ENCODE measurements at regions not wholly inside any gene's neighbourhood (a gene's known extent, or its start where the extent isn't known, plus 50 kb on each side); places are given as distances from the start of the nearest gene placed in this dataset.

DNA sequence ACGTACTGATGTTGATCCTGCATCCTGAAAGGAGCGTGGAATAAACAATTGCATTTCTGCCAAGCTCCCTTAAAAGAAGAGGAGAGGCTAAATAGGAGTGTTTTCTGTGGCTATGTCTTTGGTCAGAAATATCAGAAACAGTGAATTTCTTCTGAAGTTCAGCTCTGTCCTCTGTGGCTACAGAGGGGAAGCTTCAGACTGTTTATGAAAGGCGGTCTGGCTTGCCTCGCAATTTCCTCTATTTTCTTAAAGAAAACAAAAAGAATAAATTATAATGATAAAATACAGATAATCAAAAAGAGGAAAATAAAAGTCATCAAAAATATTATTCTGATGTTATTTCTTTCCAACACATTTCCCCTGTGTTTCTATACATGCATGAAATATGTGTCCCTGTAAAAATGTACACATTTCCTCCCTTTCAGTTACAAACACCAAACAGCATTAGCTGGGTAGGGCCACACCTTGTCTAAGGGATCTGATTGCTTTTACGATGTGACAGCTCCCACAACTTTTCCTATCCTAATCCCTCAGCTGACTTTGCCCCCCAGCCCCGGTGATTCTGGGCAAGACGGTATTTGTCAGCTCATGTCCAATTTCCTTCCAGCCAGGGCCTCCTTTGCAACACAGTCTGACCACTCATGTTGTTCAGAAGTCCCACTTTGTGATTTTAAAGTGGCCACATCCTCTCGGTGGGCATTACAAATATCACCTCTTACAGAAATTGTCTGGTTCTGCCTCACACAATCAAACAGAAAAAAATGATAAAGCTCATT lies 439.0 kb downstream of the HS3ST3B1 start:
- H3K27me3 ChIP-seq: no peaks in the 10 kb centered on the region
- in situ Hi-C loops (cut with MboI; ENCODE audit: low sequenced_read_pairs in 4 of 4) (no loop called here), intact Hi-C loops (cut with DNase I; ENCODE audit: low total_unique reads) (no loop called here)
- H3K27ac ChIP-seq: no peak overlapping the region
- ATAC-seq: no peak
- H3K4me3 ChIP-seq: no peak overlapping the region
- no peaks in the 10 kb centered on the region for H3K36me3 ChIP-seq
- TF ChIP-seq CTCF (IDR thresholded peaks at IDR 0.05 in 4 of 5, conservative IDR thresholded peaks at IDR 0.05 in 1 of 5) (no peak), POLR2A (IDR thresholded peaks at IDR 0.05) (no peak)
- no peak for DNase-seq
- no peaks in the 10 kb centered on the region for H3K4me1 ChIP-seq
- H3K9me3 ChIP-seq: no peaks in the 10 kb centered on the region

GRCh38 chr17:14738652-14738988 lies 437.7 kb downstream of the HS3ST3B1 start:
- intact Hi-C loops (cut with DNase I; ENCODE audit: low total_unique reads): no loop called here
- Histone ChIP-seq H3K9me3 (no peaks in the 10 kb centered on the region), H3K4me3 (no peak overlapping the region), H3K27me3 (no peaks in the 10 kb centered on the region), H3K36me3 (no peaks in the 10 kb centered on the region), H3K27ac (peak overlapping the region in 2 of 4 donors; percentile 45 to 58), H3K4me1 (no peaks in the 10 kb centered on the region)
- TF ChIP-seq CTCF (IDR thresholded peaks at IDR 0.05 in 4 of 5, conservative IDR thresholded peaks at IDR 0.05 in 1 of 5) (no peak), POLR2A (IDR thresholded peaks at IDR 0.05) (no peak)
- ATAC-seq (no peak), DNase-seq (no peak)
- in situ Hi-C loops (cut with MboI; ENCODE audit: low sequenced_read_pairs in 4 of 4): no loop called here

DNA sequence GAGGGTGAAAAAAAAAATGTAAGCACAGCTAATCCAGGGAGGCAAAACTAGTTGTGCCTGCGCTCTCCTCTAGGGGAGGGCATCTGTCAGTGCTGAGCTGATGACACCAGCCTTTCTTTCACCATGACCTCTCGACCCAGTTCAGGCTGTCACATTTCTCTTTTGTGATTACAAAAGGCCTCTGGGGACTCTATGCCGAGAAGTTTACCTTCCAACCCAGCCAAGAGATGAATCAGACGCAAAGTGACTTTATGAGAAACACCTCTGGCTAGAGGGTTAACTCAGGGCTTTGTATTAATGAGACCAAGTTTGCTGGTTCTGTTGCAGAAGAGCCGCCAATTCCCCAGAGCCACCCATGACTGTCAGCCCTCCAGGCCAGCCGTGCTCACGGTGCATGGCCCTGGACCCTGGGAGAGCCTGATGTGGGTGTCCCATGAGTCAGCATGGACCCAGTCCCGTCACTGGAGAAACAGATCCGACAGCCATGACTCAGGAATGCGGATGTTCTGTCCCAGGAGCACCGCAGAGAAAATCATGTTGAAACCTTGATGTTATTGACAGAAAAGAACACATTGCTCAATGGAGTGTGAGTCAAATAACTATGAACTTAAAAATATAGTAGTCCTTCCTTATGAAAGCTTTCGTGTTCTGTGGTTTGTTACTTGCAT lies 437.2 kb downstream of the HS3ST3B1 start:
- Histone ChIP-seq H3K27ac (peak overlapping the region in 2 of 4 donors; percentile 18 to 58), H3K4me1 (no peaks in the 10 kb centered on the region), H3K9me3 (no peaks in the 10 kb centered on the region), H3K36me3 (no peaks in the 10 kb centered on the region), H3K4me3 (no peak overlapping the region), H3K27me3 (no peaks in the 10 kb centered on the region)
- TF ChIP-seq POLR2A (IDR thresholded peaks at IDR 0.05) (no peak), CTCF (IDR thresholded peaks at IDR 0.05 in 4 of 5, conservative IDR thresholded peaks at IDR 0.05 in 1 of 5) (peak in 1 of 5 experiments; percentile 19)
- in situ Hi-C loops (cut with MboI; ENCODE audit: low sequenced_read_pairs in 4 of 4) (no loop called here), intact Hi-C loops (cut with DNase I; ENCODE audit: low total_unique reads) (no loop called here)
- ATAC-seq (peak; percentile 83 to 85), DNase-seq (peak; percentile 65 to 83)

DNA sequence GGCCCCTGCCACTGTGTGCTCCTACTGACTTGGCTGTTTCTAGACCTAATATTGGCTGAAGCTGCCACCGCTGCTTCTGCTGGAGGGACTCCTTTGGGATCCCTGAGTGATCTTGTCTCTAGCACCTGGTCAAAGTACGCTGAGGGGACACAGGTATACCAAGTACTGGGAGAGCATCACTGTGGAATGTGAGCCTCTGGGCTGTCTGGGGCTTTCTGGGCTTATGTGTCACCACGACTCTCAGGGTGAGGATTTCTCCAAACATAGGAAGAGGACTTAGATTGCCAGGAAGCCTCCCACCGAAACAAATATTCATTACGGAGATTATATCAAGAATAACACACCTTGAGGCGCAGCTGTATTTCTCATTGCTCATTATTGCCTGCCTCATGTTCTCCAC lies 435.8 kb downstream of the HS3ST3B1 start:
- no peaks in the 10 kb centered on the region for H3K36me3 ChIP-seq
- H3K27me3 ChIP-seq: no peaks in the 10 kb centered on the region
- no peak for TF ChIP-seq CTCF (IDR thresholded peaks at IDR 0.05 in 4 of 5, conservative IDR thresholded peaks at IDR 0.05 in 1 of 5)
- TF ChIP-seq POLR2A (IDR thresholded peaks at IDR 0.05): no peak
- no peak overlapping the region for H3K27ac ChIP-seq
- no peaks in the 10 kb centered on the region for H3K9me3 ChIP-seq
- no peak overlapping the region for H3K4me3 ChIP-seq
- intact Hi-C loops (cut with DNase I; ENCODE audit: low total_unique reads) (no loop called here), in situ Hi-C loops (cut with MboI; ENCODE audit: low sequenced_read_pairs in 4 of 4) (no loop called here)
- DNase-seq (no peak), ATAC-seq (no peak)
- H3K4me1 ChIP-seq: no peaks in the 10 kb centered on the region

Measured in gastrocnemius medialis (tissue), 4 donors.